ENCODE measurements at regions not wholly inside any gene's neighbourhood (a gene's known extent, or its start where the extent isn't known, plus 50 kb on each side); places are given as distances from the start of the nearest gene placed in this dataset.
"Not testable (repeated sequence)": the region's sequence is repeated elsewhere in the genome, so short reads cannot be mapped to it uniquely, and the experiment has no call there.

GRCh38 chr12:87021400-87021799 lies 765.2 kb upstream of the MGAT4C start:
- in situ Hi-C loops (cut with HindIII; ENCODE audit: low sequenced_read_pairs) = no loop called here

GRCh38 chr12:87020071-87020470 lies 763.9 kb upstream of the MGAT4C start:
- in situ Hi-C loops (cut with HindIII; ENCODE audit: low sequenced_read_pairs) = no loop called here

GRCh38 chr12:87015352-87015751 lies 759.2 kb upstream of the MGAT4C start:
- in situ Hi-C loops (cut with HindIII; ENCODE audit: low sequenced_read_pairs) = no loop called here

- in situ Hi-C loops (cut with HindIII; ENCODE audit: low sequenced_read_pairs) = no loop called here
Measured at GRCh38 chr12:87008785-87009384, 752.7 kb upstream of the MGAT4C start.

GRCh38 chr12:87001102-87001501 lies 744.9 kb upstream of the MGAT4C start:
- in situ Hi-C loops (cut with HindIII; ENCODE audit: low sequenced_read_pairs) = no loop called here

- in situ Hi-C loops (cut with HindIII; ENCODE audit: low sequenced_read_pairs) = no loop called here
Measured at GRCh38 chr12:86985298-86985697, 729.1 kb upstream of the MGAT4C start.

GRCh38 chr12:86970595-86970994 lies 714.4 kb upstream of the MGAT4C start:
- in situ Hi-C loops (cut with HindIII; ENCODE audit: low sequenced_read_pairs) = not testable (repeated sequence)

- in situ Hi-C loops (cut with HindIII; ENCODE audit: low sequenced_read_pairs) = no loop called here
Measured at GRCh38 chr12:86959766-86960458, 703.7 kb upstream of the MGAT4C start.

GRCh38 chr12:86950444-86950843 lies 694.3 kb upstream of the MGAT4C start:
- in situ Hi-C loops (cut with HindIII; ENCODE audit: low sequenced_read_pairs) = no loop called here

GRCh38 chr12:86950043-86950442 lies 693.9 kb upstream of the MGAT4C start:
- in situ Hi-C loops (cut with HindIII; ENCODE audit: low sequenced_read_pairs) = no loop called here

- in situ Hi-C loops (cut with HindIII; ENCODE audit: low sequenced_read_pairs) = no loop called here
Measured at GRCh38 chr12:86948851-86949250, 692.7 kb upstream of the MGAT4C start.

- in situ Hi-C loops (cut with HindIII; ENCODE audit: low sequenced_read_pairs) = no loop called here
Measured at GRCh38 chr12:86945685-86946196, 689.5 kb upstream of the MGAT4C start.

GRCh38 chr12:86944197-86944819 lies 688.1 kb upstream of the MGAT4C start:
- in situ Hi-C loops (cut with HindIII; ENCODE audit: low sequenced_read_pairs) = not testable (repeated sequence)

- in situ Hi-C loops (cut with HindIII; ENCODE audit: low sequenced_read_pairs) = no loop called here
Measured at GRCh38 chr12:86931714-86932113, 675.5 kb upstream of the MGAT4C start.

GRCh38 chr12:86929962-86930361 lies 673.8 kb upstream of the MGAT4C start:
- in situ Hi-C loops (cut with HindIII; ENCODE audit: low sequenced_read_pairs) = no loop called here

GRCh38 chr12:86917121-86917520 lies 660.9 kb upstream of the MGAT4C start:
- in situ Hi-C loops (cut with HindIII; ENCODE audit: low sequenced_read_pairs) = no loop called here

- in situ Hi-C loops (cut with HindIII; ENCODE audit: low sequenced_read_pairs) = no loop called here
Measured at GRCh38 chr12:86914721-86915120, 658.5 kb upstream of the MGAT4C start.

- in situ Hi-C loops (cut with HindIII; ENCODE audit: low sequenced_read_pairs) = no loop called here
Measured at GRCh38 chr12:86911973-86912372, 655.8 kb upstream of the MGAT4C start.

- in situ Hi-C loops (cut with HindIII; ENCODE audit: low sequenced_read_pairs) = no loop called here
Measured at GRCh38 chr12:86903159-86903558, 647.0 kb upstream of the MGAT4C start.

- in situ Hi-C loops (cut with HindIII; ENCODE audit: low sequenced_read_pairs) = no loop called here
Measured at GRCh38 chr12:86860776-86861175, 604.6 kb upstream of the MGAT4C start.

- in situ Hi-C loops (cut with HindIII; ENCODE audit: low sequenced_read_pairs) = no loop called here
Measured at GRCh38 chr12:86852451-86852850, 596.3 kb upstream of the MGAT4C start.

- in situ Hi-C loops (cut with HindIII; ENCODE audit: low sequenced_read_pairs) = no loop called here
Measured at GRCh38 chr12:86838711-86839110, 582.5 kb upstream of the MGAT4C start.
